ELF-1 (cell line): ENCODE measurements at regions not wholly inside any gene's neighbourhood (a gene's known extent, or its start where the extent isn't known, plus 50 kb on each side); places are given as distances from the start of the nearest gene placed in this dataset.
A peak's percentile ranks its signal among the peaks of the same experiment; 100 is the strongest.

Source experiments
- DNase-seq: peaks from one replicate; pipeline ENCODE4 v3.0.0-alpha.2; 2016; ENCODE audit warnings: low read depth, low spot score

DNA sequence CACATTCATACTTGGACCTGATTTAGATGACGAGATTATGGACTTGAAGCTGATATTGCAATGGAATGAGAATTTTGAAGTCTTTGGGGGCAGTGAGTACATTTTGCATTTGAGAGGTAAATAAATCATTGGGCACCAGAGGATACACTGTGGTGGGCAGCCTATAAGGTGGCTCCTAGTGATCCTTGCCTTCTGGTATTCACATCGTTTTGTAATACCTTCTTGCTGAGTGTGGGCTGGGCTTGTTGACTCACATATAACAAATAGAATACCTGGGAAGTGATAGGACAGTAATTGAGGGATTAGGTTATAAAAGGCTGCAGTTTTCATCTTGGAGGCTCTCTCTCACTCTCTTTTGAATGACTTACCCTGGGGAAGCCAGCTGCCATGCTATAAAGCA is 605.5 kb upstream of the KCNMB2 start:
- DNase-seq = no peak

DNA sequence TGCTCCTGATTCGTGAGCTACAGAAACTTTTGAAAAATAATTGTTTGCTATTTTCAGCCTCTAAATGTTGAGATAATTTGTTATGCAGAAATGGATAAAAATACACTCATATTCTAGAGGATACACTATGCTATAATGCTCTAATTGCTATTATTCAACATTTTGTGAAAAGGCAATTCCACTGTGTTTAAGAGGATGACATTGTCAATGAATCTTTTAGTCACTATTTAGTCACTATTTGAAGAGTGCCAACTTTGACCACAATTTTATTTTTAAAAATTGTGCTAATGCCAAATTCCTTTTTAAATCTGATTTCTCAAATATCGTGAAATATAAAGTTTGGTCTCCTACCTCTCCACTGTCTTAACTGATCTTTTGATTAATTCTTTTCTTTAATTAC is 604.9 kb upstream of the KCNMB2 start:
- DNase-seq = no peak

DNA sequence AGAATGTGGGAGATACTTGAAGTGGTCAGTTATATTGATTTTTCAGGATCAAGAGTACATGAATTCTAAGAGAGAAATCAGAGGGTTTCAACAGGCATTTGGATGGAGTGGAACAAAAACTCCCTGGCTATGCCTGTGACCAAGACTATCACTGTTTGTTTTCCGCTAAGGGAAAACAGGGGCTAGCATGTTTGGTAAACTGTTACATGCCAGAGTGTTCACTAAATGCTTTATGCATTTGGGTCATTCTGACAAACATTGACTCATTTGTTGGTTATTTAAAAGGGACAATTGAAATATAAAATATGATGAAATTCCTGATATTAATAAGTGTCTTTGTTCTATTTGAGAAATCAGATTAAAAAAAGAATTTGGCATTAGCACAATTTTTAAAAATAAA is 603.9 kb upstream of the KCNMB2 start:
- DNase-seq = no peak

DNA sequence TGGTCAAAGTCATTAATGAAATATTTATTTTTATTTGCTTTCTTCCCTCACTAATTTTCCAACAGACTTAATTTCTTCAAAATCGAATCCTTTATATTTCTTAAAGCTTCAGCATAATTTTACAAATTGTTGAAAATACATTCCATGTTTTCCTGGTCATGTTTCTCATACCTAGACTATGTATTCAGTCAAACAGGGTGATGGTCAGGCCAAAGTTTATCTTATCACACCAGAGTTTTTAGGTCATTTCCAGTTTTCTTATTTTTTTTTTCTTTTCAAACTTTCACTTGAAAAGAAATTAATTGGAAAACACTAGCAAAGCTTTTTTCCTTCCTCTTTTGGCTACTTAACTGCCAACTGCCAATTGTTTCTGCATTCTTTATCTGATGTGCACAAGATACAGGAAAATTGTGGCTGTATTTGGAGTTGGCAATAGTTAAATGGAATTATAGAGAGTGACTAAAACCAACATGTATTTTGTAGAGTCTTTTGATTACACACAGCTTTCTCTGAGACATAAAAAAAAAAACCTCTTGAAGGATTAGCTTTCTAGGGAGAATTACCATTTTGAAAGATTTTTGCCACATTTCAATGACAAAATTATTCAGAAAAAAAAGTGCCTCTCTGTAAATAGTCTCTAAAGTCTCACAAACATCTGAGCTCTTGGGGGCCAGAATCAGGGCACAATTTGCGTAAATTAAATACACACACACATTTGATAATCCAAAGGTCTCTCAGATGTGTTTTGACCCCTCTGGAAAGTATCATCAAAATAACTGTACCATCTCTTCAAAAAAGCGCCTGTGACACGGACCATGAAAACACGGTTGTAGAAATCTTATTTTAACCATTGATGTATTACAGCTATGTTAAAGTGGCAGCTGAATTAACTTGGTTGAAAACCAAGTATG is 603.2 kb upstream of the KCNMB2 start:
- no peak for DNase-seq

DNA sequence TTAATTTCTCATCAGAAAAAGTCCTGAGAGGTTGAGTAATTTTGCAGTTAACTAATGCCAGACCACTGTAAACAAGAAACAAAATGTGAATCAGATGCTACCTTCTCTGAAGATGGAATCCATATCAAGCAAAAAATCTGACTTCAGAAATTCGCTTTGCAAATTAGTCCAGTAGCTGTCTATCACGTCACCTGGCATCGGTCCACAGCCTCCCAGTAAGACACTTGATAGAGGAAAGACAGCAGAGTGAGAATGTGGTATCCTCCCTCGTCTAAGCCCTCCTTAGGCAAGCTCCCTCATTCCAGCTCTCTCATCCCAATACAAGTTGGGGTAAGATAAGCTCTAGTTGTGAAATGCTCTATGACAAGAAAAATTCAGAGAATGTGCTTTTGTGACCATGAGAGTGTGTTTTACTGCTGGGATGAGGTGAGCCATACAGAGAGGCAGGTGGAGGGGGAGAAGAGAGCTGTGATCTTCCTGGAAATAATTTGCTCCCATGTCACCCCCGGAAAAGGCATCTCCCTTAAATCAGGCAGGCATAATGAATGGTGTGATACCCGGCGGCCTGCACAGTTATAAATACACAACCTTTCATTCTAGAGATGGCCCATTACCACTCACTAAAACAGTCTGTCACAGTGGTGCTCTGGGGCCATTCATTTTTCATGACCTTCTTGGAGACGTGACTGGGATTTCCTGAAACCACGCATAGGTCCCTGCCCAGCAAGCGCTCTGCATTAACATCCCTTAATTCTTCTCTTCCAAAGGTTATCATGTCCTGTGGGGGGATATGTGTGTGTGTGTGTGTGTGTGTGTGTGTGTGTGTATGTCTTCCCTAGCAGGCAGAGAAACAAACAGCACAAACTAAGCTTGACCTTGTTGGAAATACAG is 602.0 kb upstream of the KCNMB2 start:
- DNase-seq = peak; percentile 4

DNA sequence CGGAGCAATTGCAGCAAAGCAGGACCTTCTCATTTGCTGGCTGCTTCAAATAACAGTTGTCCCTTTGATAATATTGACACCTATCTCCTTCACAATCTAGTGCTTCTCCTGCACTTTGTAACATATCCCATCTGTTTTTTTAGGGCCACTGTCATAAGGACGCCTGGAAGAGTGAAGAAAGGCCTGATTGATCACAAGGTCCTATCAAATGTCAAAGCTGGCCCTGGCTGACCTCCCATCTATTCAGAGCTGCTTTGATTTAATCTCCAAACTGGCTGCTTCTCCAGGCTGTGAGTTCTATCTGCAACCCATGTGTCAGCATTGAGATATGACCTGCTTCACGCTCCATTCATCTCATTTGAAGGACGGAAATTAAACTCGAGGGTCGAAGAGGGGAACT is 601.2 kb upstream of the KCNMB2 start:
- DNase-seq = peak; percentile 6

DNA sequence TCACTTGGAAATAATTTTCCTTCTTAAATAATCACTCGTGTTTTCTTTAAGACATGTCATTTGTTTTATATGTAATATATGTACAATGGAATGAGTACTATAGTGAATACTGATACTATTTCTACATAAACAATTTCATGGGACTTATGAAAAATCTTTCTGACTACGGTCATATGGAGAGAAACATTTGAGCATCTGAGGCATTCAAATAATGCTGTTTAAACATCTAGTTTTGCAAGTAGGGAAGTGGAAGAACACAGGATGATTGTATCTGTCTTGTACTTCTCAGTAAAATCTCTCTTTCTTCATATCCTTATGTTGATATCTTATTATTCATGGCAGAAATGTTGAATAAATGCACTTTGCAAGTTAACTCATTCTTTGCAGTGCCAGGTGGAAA is 599.5 kb upstream of the KCNMB2 start:
- DNase-seq = no peak

DNA sequence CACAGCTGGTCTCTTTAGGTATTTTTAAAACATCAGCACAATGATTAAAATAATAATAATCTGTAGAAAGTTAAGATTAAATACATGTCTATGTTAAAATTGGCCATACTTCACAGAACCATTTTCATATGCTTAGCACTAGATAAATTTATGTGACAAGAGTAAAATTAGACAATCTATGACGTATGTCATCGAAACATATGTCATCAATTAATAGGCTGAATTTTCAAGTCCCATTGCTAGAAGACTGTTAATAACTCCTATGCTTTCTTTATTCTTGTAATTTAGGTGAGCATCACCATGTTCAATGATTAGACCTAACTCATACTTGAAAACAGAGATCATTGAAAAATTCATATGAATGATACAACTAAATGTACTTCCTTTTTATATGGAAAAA is 593.3 kb upstream of the KCNMB2 start:
- no peak for DNase-seq

DNA sequence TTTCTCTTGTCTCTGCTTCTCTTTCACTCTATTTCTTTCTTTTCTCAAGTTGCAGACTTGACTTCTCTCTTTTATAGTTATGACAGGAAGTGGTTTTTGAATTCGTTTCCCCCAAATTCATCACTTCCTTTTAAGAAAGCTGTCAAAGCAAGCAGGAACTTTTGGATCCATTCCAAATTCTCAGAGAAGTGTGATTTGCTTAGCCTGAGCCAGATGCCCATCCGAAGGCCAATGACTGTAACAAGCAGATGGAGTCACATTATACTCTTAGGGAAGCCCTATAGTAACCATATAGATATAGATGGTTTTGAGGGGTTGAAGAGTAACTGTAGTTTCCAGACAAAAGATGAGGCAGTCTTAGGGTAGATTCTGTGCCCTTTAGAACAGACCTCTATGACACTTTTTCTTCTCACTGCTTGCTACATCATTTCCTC is 592.0 kb upstream of the KCNMB2 start:
- no peak for DNase-seq

DNA sequence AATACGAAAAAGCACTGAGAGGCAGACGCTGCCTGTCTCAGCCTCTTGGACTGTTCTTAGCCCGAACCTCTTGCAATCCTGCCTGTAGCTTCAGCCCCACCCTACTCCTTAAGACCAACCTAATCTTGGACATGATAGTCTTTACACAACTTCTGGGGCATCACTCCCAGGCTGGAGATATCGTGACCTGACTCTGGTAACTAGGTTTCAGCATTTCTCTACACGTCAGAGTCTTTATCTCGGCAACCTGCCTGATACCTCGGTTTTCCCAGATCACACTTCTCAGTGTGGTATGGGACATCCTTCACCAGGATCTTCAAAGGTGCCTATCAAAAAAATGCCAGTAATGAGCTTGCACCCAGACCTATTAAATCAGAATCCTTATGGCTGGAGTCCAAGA is 590.2 kb upstream of the KCNMB2 start:
- DNase-seq = no peak

DNA sequence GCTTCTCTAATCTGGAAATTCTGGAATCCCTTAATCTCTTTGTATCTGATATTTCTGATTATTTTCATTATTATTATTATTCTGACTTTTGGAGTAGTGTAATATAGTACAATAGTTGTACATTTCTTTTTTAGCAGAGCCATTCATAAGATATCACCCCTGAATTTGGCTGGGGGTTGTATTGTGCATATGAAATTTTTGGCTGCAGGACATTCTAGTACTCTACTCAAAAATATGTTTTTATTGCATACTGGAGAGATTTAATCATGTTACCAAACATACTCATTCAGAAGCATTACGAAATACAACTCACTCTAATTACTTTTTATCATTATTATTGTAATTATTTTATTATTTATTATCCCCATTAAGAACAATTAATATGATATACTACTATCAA is 589.7 kb upstream of the KCNMB2 start:
- DNase-seq = no peak

DNA sequence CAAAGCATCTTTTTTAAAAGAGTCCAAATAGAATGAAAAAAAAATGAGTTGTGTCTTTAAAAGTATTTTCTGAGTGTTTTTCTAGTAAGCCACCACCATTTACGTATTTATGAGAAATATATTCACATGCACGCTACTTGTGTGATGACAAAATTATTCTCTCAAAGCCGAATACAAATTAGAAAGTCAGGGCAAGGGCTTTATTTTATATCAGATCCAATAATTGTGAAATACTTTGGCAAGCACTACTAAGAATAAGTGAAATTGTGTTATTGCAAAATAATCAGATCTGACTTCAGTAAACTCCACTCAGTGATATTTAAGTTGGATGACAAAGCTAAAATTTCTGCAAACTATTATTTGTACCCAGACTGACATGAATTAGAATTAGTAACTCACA is 589.3 kb upstream of the KCNMB2 start:
- DNase-seq = no peak

DNA sequence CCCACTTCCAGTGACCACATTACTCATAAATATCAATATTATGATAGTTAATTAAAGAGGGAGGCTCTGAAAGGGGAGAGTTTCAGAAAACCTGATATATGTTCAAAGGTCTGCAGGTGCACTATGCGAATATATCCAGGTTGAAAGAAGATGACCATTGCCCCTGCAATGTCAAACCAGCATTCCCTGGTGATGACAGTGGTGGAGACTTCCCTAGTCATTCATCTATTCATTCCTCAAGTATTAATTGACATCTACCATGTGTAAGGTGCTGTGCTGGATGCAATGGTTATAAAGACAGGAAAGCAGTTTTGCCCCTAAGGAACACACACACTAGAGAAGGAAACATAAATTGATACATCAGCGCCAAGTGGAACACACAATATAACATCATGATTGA is 588.3 kb upstream of the KCNMB2 start:
- DNase-seq = no peak

DNA sequence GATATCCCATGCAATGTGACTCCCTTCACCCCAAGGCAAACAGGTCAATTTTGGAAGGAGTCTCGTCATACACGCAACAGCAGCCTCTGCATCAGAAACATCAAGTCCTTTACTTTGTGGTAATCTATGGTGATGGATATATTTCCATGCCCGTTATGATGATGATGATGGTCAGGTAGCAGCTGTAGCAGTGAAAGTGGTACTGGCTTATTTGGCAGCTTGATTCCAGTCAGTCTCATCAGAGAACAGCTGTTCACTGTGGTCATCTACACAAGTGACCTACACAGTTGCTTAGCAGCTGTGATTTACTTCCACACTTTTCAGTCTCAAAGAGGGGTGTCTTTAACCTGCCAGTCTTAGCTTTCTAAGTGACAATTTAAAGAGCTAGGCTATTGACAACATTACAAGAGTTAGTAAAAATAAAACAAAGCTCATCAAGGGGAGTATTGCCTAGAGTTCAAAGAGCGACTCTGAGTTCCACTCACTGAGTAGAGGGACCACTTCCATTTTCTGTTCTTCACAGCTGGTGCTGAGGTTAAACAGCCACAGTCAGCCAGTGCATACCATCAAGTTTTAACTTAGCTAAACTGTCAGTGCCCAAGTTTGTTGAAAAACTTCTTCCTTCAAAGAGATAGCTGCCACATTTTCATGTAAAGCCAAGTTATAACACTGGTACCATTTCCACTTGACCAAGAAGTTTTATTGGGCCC is 587.4 kb upstream of the KCNMB2 start:
- DNase-seq = no peak

DNA sequence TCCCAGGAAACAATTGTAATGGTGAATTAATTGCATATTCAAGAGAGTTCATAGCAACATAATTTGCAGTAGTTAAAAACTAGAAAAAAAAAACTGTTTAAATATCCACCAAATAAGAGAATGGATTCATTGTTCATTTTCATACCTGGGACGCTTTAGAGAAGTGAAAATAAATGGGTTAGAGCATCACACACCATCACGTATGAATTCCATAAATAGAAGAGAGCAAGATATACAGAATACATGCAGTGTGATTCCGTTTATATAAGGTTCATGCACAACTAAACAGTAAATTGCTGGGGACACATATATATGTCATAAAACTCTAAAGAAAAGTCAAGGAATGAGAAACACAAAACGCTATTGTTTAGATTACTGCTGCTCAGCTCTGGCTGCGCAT is 577.0 kb upstream of the KCNMB2 start:
- no peak for DNase-seq

DNA sequence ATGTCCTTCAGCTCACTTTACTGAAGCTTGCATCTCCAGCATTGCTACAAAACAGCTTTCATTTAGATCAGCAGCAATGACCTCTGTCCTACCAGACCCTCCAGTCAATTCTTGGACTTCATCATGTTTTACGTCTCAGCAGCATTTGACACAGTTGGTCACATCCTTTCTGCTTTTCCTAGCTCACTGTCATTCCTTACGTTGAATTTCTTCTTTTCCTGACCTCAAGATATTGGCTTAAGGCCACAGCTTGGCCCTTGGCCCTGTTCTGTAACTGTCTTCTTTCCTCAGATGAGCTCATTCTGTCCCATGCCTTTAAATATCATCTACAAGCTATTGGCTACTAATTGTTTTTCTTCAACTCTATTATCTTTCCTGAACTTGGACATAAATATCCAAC is 576.2 kb upstream of the KCNMB2 start:
- no peak for DNase-seq

DNA sequence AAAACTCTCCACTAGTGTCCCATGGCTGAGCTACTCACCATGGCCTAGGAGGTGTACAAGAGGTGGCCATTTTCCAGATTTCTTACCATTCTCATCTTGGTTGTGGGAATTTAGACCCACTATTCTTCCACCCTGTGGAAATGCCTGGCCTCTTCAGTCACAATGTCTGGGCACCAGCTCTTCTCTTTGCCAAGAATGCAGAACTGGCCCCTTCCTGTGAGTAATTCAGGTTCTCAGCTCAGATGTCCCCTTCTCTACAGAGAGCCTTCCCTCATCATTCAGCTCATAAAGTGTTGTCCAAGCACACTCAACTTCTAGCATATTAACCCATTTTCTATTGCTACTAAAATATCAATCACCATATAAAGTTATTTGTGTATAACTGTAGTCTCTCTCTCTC is 575.5 kb upstream of the KCNMB2 start:
- no peak for DNase-seq

DNA sequence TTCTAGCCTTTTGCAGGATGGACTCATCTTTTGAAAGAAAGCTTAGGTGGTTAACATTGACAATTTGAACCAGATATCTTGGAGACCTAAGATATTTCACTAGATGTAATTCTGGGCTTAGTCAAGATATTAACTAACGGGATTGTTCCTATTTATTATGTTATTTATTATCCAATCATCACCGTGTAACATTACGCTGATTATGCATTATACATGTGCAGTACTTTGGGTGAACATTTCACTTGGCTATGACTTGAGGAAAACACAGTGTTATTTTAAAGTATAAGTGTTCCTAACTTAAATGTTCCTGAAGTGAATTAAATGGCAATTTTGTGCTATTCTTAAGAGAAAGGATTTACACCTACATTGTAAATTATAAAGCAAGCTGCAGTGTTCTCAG is 574.5 kb upstream of the KCNMB2 start:
- DNase-seq = no peak

DNA sequence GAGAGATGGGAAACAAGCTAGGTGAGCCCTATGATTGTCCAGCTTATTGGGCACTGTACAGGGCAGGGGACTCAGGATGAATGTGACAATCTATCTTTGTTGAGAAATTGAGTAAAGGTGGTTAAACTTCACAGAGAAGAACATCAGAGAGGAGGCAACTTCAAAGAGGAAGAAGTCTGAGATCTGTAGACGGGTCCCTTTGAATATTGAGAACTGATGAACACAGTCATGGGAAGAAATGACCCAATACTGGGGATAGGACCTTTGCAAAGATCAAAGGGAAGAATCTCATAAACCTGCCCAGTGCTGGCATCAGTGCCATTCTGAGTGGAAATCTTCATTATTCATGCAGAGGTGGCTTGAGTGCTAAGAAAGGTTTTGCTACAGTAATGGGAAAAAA is 569.7 kb upstream of the KCNMB2 start:
- no peak for DNase-seq

DNA sequence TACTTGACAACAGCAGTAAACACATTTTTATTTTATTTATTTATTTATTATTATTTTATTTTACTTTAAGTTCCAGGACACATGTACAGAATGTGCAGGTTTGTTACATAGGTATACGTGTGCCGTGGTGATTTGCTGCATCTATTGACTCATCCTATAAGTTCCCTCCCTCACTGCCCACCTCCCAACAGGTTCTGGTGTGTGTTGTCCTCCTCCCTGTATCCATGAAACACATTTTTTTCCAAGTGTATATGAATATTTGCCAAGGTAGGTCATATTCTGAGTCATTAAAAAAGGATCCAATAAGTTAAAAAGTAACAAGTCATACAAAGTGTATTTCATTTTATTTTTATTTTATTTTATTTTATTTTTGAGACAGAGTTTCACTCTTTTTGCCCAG is 567.3 kb upstream of the KCNMB2 start:
- no peak for DNase-seq

DNA sequence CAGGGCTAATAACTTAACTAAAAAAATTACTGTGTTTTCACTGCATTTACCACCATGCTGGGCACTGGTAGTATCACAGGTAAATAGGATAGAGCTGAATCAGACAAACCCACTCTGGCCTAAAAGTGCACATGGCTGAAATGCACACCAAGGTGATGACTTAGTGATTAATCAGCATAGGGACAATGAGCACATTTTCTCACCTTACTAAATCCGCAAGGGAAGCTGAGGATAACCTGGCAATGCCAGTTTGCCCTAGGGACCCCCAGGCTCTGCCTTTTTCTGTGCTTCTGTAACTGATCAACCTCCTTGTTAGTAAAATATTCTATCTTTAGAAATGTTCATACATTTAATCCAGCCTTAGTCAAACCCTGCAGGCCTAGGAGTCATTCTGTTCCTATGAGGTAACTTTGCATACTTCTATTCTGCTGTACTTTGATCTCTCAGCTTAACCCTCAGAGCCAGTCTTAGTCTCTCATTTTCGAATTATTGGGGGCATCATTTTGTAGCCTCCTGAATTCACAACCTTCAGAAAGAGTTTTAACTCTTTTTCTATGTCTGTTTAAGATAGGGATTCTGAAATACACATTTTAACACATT is 562.9 kb upstream of the KCNMB2 start:
- DNase-seq = no peak

DNA sequence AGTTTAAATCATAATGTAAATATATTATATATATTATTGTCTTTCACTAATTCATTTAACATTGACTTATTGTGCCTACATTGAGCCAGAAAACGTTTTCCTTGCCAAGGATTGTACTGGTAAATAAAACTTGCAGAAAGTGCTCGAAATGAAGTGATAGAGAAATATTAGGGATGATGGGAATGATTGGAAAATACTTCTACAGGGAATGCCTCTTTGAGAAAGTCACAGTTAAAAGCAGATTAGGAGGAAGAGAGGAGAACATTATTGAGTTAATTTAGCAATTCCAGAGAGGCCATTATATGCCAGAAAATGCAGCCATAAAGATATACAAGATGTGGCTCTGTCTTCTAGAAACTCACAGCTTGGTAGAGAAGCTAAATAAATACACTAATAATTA is 560.0 kb upstream of the KCNMB2 start:
- DNase-seq = no peak
